ENCODE measurements at regions not wholly inside any gene's neighbourhood (a gene's known extent, or its start where the extent isn't known, plus 50 kb on each side); places are given as distances from the start of the nearest gene placed in this dataset.

DNA sequence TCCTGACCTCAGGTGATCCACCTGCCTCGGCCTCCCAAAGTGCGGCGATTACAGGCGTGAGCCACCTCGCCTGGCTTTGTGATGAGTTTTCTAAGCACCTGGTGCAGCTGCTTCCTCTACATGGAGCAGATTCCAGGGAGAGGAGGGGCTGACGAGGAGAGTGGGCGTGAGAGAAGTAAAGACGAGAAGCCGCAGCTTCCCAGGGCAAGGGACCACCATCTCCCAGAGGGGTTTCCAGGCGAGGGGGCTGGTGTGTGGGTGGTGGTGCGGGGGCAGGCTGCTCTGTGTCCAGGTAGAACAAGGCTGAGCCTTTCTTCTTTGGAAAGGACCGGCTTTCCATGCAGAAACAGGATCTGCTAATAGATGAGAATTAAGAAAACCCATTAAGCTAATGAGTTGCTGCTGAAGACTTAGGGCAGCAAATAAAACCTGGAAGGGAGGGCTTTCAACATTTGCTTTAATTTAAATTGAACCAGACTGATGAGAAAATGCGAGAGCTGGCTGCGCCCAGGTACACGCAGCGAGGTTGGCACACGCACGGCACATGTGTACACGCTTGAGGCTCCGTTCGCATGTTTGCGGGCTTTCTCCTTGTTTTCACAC lies 236.7 kb downstream of the RBFOX3 start:
- peaks cover 71% of the 10 kb centered on the region for H3K27me3 ChIP-seq (ENCODE audit: insufficient read depth, low read depth)
- no TSS peak for BruUV-seq (replicated peaks)
- no peaks in the 10 kb centered on the region for H4K20me1 ChIP-seq (ENCODE audit: insufficient read depth)
- no peak for DNase-seq
- H3K4me2 ChIP-seq, result no peak overlapping the region
- intact Hi-C loops (cut with micrococcal nuclease; ENCODE audit: unreplicated experiment), result no loop called here
- H3K4me1 ChIP-seq (replicated peaks; ENCODE audit: insufficient read depth), result no peaks in the 10 kb centered on the region
- no peaks in the 10 kb centered on the region for H3K79me2 ChIP-seq (ENCODE audit: low read depth)
- H3K36me3 ChIP-seq (ENCODE audit: low read depth), result no peaks in the 10 kb centered on the region
- no peak overlapping the region for H3K4me3 ChIP-seq
- no peaks in the 10 kb centered on the region for H3K9me3 ChIP-seq (ENCODE audit: insufficient read depth, low read depth)
- POLR2A ChIA-PET (ENCODE audit: unreplicated experiment), result no interaction called here
- CTCF ChIA-PET, result no interaction called here
- H3K27ac ChIP-seq, result no peak overlapping the region
- TF ChIP-seq, protein P1, sequence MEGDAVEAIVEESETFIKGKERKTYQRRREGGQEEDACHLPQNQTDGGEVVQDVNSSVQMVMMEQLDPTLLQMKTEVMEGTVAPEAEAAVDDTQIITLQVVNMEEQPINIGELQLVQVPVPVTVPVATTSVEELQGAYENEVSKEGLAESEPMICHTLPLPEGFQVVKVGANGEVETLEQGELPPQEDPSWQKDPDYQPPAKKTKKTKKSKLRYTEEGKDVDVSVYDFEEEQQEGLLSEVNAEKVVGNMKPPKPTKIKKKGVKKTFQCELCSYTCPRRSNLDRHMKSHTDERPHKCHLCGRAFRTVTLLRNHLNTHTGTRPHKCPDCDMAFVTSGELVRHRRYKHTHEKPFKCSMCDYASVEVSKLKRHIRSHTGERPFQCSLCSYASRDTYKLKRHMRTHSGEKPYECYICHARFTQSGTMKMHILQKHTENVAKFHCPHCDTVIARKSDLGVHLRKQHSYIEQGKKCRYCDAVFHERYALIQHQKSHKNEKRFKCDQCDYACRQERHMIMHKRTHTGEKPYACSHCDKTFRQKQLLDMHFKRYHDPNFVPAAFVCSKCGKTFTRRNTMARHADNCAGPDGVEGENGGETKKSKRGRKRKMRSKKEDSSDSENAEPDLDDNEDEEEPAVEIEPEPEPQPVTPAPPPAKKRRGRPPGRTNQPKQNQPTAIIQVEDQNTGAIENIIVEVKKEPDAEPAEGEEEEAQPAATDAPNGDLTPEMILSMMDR (conservative IDR thresholded peaks at IDR 0.05), result no peak
- TF ChIP-seq EZH2 (IDR thresholded peaks at IDR 0.05; ENCODE audit: low read depth), result no peak
- H3K9me2 ChIP-seq (ENCODE audit: insufficient read depth), result no peaks in the 10 kb centered on the region
- no peak overlapping the region for H2AFZ ChIP-seq
- H3F3A ChIP-seq (ENCODE audit: insufficient read depth, low read depth), result no peaks in the 10 kb centered on the region

DNA sequence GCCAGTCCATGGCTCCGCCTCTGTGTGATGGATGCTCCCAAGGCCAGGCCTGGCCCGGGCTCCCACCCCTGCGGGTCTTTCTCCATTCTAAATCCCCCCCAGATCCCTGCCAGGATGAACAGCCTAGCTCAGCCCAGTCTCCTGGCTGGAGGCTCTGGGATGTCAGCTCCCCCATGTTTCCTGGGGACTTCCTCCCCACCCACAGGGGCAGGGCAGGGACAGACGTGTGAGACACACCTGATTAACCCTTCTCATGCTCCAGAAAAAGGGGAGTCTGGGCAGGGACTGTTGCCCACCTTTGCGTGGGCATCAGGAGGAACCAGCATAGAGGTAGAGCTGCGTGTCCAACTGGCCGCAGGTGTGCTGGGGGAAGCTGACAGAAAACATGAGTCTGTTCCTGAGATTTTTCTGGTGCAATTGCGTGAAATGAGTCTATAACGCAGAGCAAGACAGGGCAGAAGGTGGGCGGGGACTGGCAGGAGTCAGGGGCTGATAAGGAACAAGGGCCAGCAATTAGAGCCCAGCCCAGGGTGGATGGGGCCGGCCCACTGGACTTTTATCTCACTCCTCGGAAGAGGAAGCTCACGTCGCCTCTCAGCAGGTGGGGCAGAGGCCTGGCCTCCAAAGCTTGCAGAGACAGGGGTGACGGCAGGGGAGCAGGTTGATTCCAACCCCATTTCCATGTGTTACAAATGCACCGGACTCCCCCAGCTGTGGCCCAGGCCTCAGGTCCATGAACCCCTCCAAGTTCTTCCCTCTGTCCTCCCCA lies 238.2 kb downstream of the RBFOX3 start:
- Histone ChIP-seq H3K27me3 (ENCODE audit: insufficient read depth, low read depth) (peaks cover 70% of the 10 kb centered on the region), H3K36me3 (ENCODE audit: low read depth) (no peaks in the 10 kb centered on the region), H2AFZ (no peak overlapping the region), H3K4me2 (no peak overlapping the region), H3K27ac (no peak overlapping the region), H3F3A (ENCODE audit: insufficient read depth, low read depth) (no peaks in the 10 kb centered on the region), H3K4me3 (no peak overlapping the region), H3K9me2 (ENCODE audit: insufficient read depth) (no peaks in the 10 kb centered on the region), H3K79me2 (ENCODE audit: low read depth) (no peaks in the 10 kb centered on the region), H4K20me1 (ENCODE audit: insufficient read depth) (no peaks in the 10 kb centered on the region), H3K9me3 (ENCODE audit: insufficient read depth, low read depth) (no peaks in the 10 kb centered on the region), H3K4me1 (replicated peaks; ENCODE audit: insufficient read depth) (no peaks in the 10 kb centered on the region)
- no peak for DNase-seq
- intact Hi-C loops (cut with micrococcal nuclease; ENCODE audit: unreplicated experiment), result no loop called here
- no TSS peak for BruUV-seq (replicated peaks)
- TF ChIP-seq EZH2 (IDR thresholded peaks at IDR 0.05; ENCODE audit: low read depth), result no peak
- POLR2A ChIA-PET (ENCODE audit: unreplicated experiment), result no interaction called here
- CTCF ChIA-PET, result no interaction called here

DNA sequence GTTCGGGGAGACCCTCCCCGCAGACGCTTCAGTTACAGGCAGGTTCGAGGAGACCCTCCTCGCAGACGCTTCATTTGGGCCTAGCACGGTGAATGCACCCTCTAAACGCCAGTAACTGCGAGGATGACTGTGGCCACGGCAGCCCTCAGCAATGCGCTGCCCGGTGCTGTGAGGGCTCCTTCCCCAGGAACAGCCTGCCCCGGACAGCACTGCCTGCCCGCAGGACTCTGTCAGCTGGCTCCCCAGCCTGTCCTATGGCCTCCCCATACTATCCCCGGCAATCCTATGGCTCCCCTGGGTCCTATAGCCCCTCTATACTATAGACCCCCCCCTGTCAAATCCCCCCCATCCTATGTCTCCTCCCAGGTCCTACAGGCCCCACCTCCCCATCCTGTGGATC lies 238.9 kb downstream of the RBFOX3 start:
- no peaks in the 10 kb centered on the region for H3K9me3 ChIP-seq (ENCODE audit: insufficient read depth, low read depth)
- ChIA-PET POLR2A (ENCODE audit: unreplicated experiment) (no interaction called here), CTCF (no interaction called here)
- H3K4me2 ChIP-seq, result no peak overlapping the region
- H3K79me2 ChIP-seq (ENCODE audit: low read depth), result no peaks in the 10 kb centered on the region
- no peak overlapping the region for H2AFZ ChIP-seq
- no peak overlapping the region for H3K4me3 ChIP-seq
- H3K4me1 ChIP-seq (replicated peaks; ENCODE audit: insufficient read depth), result no peaks in the 10 kb centered on the region
- H3K27me3 ChIP-seq (ENCODE audit: insufficient read depth, low read depth), result peaks cover 72% of the 10 kb centered on the region
- no peak for DNase-seq
- H3K36me3 ChIP-seq (ENCODE audit: low read depth), result no peaks in the 10 kb centered on the region
- no peaks in the 10 kb centered on the region for H3F3A ChIP-seq (ENCODE audit: insufficient read depth, low read depth)
- H4K20me1 ChIP-seq (ENCODE audit: insufficient read depth), result no peaks in the 10 kb centered on the region
- no TSS peak for BruUV-seq (replicated peaks)
- intact Hi-C loops (cut with micrococcal nuclease; ENCODE audit: unreplicated experiment), result no loop called here
- H3K9me2 ChIP-seq (ENCODE audit: insufficient read depth), result no peaks in the 10 kb centered on the region
- no peak overlapping the region for H3K27ac ChIP-seq
- TF ChIP-seq, protein P1 (conservative IDR thresholded peaks at IDR 0.05), result no peak
- TF ChIP-seq EZH2 (IDR thresholded peaks at IDR 0.05; ENCODE audit: low read depth), result no peak
